ENCODE measurements at regions not wholly inside any gene's neighbourhood (a gene's known extent, or its start where the extent isn't known, plus 50 kb on each side); places are given as distances from the start of the nearest gene placed in this dataset.

GRCh38 chr5:164059471-164059870 is 554.1 kb downstream of the MAT2B start:
- Histone ChIP-seq H3K27ac (ENCODE audit: control insufficient read depth, insufficient read depth) (no peak overlapping the region), H3K9ac (ENCODE audit: control insufficient read depth, insufficient read depth, low read length) (no peak overlapping the region), H3K36me3 (ENCODE audit: control insufficient read depth in 2 of 2, insufficient read depth in 2 of 2, low read length in 1 of 2) (no peaks in the 10 kb centered on the region), H3K4me2 (ENCODE audit: control insufficient read depth, insufficient read depth) (no peak overlapping the region), H3K4me1 (ENCODE audit: control insufficient read depth, insufficient read depth, low read length) (no peaks in the 10 kb centered on the region), H2AFZ (ENCODE audit: control insufficient read depth, low read depth, low read length) (no peak overlapping the region), H3K27me3 (replicated peaks in 1 of 2; ENCODE audit: control insufficient read depth in 2 of 2, insufficient read depth in 2 of 2, low read length in 1 of 2) (no peaks in the 10 kb centered on the region), H3K79me2 (ENCODE audit: control insufficient read depth, insufficient read depth, low read length) (no peaks in the 10 kb centered on the region), H3K4me3 (no peak overlapping the region), H3K9me3 (replicated peaks; ENCODE audit: control insufficient read depth, insufficient read depth, low read length) (no peaks in the 10 kb centered on the region), H4K20me1 (ENCODE audit: control insufficient read depth, insufficient read depth) (no peaks in the 10 kb centered on the region)
- POLR2A ChIA-PET: no interaction called here
- CTCF ChIA-PET: no interaction called here
- 13% methylated on average over 2 of the region's 2 CpGs for WGBS (ENCODE audit: insufficient coverage, insufficient replicate concordance, low lambda C conversion rate, missing lambda C conversion rate)
- ATAC-seq (no peak), FAIRE-seq (no peak), DNase-seq (ENCODE audit: low read depth, low spot score) (no peak)
- SMC1A ChIA-PET (ENCODE audit: uncharacterized antibody, unreplicated experiment): interaction anchor here (1.2 to 1.8 kb wide), 2 partner anchors 8 to 10 kb away, joined by 4 to 11 read pairs; no protein-coding TSS in a partner anchor
- RAD21 ChIA-PET (ENCODE audit: unreplicated experiment): no interaction called here
- intact Hi-C loops (cut with micrococcal nuclease; ENCODE audit: unreplicated experiment): no loop called here
- TF ChIP-seq TCF7 (IDR thresholded peaks at IDR 0.05; ENCODE audit: borderline replicate concordance): no peak
- no peak for TF ChIP-seq ZNF384 (IDR thresholded peaks at IDR 0.05; ENCODE audit: borderline replicate concordance, low read depth, low read length)
- no peak for TF ChIP-seq CEBPB (IDR thresholded peaks at IDR 0.05; ENCODE audit: borderline replicate concordance in 1 of 2, low read depth in 2 of 2, low read length in 2 of 2)
- TF ChIP-seq MTA3 (IDR thresholded peaks at IDR 0.05; ENCODE audit: borderline replicate concordance, low read length): no peak
- TF ChIP-seq HDAC6 (IDR thresholded peaks at IDR 0.05; ENCODE audit: unreplicated experiment): no peak
- TF ChIP-seq, protein P1, sequence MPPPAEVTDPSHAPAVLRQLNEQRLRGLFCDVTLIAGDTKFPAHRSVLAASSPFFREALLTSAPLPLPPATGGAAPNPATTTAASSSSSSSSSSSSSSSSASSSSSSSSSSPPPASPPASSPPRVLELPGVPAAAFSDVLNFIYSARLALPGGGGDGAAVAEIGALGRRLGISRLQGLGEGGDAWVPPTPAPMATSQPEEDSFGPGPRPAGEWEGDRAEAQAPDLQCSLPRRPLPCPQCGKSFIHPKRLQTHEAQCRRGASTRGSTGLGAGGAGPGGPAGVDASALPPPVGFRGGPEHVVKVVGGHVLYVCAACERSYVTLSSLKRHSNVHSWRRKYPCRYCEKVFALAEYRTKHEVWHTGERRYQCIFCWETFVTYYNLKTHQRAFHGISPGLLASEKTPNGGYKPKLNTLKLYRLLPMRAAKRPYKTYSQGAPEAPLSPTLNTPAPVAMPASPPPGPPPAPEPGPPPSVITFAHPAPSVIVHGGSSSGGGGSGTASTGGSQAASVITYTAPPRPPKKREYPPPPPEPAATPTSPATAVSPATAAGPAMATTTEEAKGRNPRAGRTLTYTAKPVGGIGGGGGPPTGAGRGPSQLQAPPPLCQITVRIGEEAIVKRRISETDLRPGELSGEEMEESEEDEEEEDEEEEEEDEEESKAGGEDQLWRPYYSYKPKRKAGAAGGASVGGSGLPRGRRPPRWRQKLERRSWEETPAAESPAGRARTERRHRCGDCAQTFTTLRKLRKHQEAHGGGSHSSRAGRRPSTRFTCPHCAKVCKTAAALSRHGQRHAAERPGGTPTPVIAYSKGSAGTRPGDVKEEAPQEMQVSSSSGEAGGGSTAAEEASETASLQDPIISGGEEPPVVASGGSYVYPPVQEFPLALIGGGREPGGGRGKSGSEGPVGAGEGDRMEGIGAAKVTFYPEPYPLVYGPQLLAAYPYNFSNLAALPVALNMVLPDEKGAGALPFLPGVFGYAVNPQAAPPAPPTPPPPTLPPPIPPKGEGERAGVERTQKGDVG (CRISPR knock-in tag; IDR thresholded peaks at IDR 0.05): no peak
- TF ChIP-seq, protein P2, sequence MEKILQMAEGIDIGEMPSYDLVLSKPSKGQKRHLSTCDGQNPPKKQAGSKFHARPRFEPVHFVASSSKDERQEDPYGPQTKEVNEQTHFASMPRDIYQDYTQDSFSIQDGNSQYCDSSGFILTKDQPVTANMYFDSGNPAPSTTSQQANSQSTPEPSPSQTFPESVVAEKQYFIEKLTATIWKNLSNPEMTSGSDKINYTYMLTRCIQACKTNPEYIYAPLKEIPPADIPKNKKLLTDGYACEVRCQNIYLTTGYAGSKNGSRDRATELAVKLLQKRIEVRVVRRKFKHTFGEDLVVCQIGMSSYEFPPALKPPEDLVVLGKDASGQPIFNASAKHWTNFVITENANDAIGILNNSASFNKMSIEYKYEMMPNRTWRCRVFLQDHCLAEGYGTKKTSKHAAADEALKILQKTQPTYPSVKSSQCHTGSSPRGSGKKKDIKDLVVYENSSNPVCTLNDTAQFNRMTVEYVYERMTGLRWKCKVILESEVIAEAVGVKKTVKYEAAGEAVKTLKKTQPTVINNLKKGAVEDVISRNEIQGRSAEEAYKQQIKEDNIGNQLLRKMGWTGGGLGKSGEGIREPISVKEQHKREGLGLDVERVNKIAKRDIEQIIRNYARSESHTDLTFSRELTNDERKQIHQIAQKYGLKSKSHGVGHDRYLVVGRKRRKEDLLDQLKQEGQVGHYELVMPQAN (conservative IDR thresholded peaks at IDR 0.05): no peak
- no peak for TF ChIP-seq MXI1 (IDR thresholded peaks at IDR 0.05; ENCODE audit: low read depth, low read length)
- no peak for TF ChIP-seq SP1 (IDR thresholded peaks at IDR 0.05; ENCODE audit: low read depth, low read length)
- TF ChIP-seq RELB (IDR thresholded peaks at IDR 0.05; ENCODE audit: low read depth): no peak
- TF ChIP-seq, protein P3, sequence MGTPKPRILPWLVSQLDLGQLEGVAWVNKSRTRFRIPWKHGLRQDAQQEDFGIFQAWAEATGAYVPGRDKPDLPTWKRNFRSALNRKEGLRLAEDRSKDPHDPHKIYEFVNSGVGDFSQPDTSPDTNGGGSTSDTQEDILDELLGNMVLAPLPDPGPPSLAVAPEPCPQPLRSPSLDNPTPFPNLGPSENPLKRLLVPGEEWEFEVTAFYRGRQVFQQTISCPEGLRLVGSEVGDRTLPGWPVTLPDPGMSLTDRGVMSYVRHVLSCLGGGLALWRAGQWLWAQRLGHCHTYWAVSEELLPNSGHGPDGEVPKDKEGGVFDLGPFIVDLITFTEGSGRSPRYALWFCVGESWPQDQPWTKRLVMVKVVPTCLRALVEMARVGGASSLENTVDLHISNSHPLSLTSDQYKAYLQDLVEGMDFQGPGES (IDR thresholded peaks at IDR 0.05): no peak
- in situ Hi-C loops (cut with MboI): no loop called here
- no TSS peak for BruUV-seq (replicated peaks)

Measured in GM12878 (cell line).